Small intestine (tissue), 7 donors: ENCODE measurements at regions not wholly inside any gene's neighbourhood (a gene's known extent, or its start where the extent isn't known, plus 50 kb on each side); places are given as distances from the start of the nearest gene placed in this dataset.

Experiments used
- DNase-seq, 2 donors: peaks; one replicate each; pipeline versions ENCODE4 v3.0.0 to v3.0.0-alpha.2; 2013
- FAIRE-seq: peaks from 2 replicates; lab custom pipeline; 2012; peaks lifted over from hg19 to GRCh38; lab: Jason Lieb, UNC
- H3K27ac ChIP-seq, 3 donors: one replicate each; pipeline ENCODE4 v1.5.1; 2013; ENCODE audit warnings: low read length in 2 of 3, mild to moderate bottlenecking in 2 of 3, control low read depth in 1 of 3, inconsistent platforms in 1 of 3, low read depth in 1 of 3, moderate library complexity in 1 of 3
- H3K27me3 ChIP-seq, 3 donors: one replicate each; pipeline ENCODE4 v1.6.1; 2013; ENCODE audit warnings: low read length in 3 of 3, inconsistent platforms in 1 of 3; ENCODE audit not compliant: control insufficient read depth in 3 of 3, insufficient read depth in 3 of 3
- H3K36me3 ChIP-seq, 3 donors: one replicate each; pipeline ENCODE4 v1.6.1; 2013; ENCODE audit warnings: low read length in 3 of 3, inconsistent platforms in 1 of 3, low read depth in 1 of 3, mild to moderate bottlenecking in 1 of 3, moderate library complexity in 1 of 3; ENCODE audit not compliant: control insufficient read depth in 3 of 3, insufficient read depth in 2 of 3
- H3K4me1 ChIP-seq, 3 donors: one replicate each; pipeline ENCODE4 v1.6.1; 2013; ENCODE audit warnings: low read length in 2 of 3, inconsistent platforms in 1 of 3, low read depth in 1 of 3, mild to moderate bottlenecking in 1 of 3, moderate library complexity in 1 of 3; ENCODE audit not compliant: control insufficient read depth in 3 of 3, insufficient read depth in 2 of 3
- H3K4me3 ChIP-seq, 3 donors: one replicate each; pipeline ENCODE4 v1.5.1; 2013; ENCODE audit warnings: low read length in 3 of 3, control low read depth in 1 of 3, inconsistent platforms in 1 of 3, low read depth in 1 of 3, mild to moderate bottlenecking in 1 of 3, moderate library complexity in 1 of 3
- H3K9me3 ChIP-seq, 2 donors: one replicate each; pipeline ENCODE4 v1.6.1; 2013; ENCODE audit warnings: low read depth in 1 of 2, low read length in 1 of 2; ENCODE audit not compliant: control insufficient read depth in 2 of 2, insufficient read depth in 1 of 2
- WGBS, 3 donors: extraction: QIAGEN DNeasy Blood & Tissue Kit; methylation state at CpG; one replicate each; pipeline ENCODE4 v1.1.7; 2013; 5-methylcytosine and 5-hydroxymethylcytosine counted together
- donor health status: healthy with polysubstance abuse.
- donor health status: control.
- donor health status: control.
- donor health status: Bipolar disorder and iron deficiency.
- donor health status: healthy.

DNA sequence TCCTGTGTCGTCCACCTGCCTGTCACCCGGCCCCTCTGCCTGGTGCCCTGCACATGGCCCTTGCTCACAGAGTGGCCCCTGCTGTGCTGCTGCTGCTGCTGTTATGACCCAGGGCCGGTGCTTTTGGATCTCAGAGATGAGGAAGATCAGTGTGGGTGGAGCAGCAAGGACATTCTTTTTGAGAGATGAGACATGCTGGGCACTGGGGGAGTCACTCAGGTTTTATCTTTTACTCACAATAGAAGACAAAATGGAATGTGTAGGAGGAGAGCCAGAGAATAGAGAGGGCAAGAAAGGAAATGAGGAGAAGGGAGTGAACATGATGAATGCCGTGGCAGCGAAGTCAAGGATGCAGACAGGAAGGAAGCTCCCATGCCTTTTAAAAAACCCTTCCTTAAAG, 611.5 kb upstream of the DPP6 start:
- Histone ChIP-seq H3K27ac (no peak overlapping the region), H3K4me1 (no peaks in the 10 kb centered on the region), H3K4me3 (no peak overlapping the region), H3K36me3 (no peaks in the 10 kb centered on the region), H3K27me3 (no peaks in the 10 kb centered on the region), H3K9me3 (peaks cover 0 to 6% of the 10 kb centered on the region in 2 donors)
- FAIRE-seq (no peak), DNase-seq (no peak)
- WGBS, 3 donors, result 59 to 84% (median 83%) methylated on average over 5 of the region's 5 CpGs

DNA sequence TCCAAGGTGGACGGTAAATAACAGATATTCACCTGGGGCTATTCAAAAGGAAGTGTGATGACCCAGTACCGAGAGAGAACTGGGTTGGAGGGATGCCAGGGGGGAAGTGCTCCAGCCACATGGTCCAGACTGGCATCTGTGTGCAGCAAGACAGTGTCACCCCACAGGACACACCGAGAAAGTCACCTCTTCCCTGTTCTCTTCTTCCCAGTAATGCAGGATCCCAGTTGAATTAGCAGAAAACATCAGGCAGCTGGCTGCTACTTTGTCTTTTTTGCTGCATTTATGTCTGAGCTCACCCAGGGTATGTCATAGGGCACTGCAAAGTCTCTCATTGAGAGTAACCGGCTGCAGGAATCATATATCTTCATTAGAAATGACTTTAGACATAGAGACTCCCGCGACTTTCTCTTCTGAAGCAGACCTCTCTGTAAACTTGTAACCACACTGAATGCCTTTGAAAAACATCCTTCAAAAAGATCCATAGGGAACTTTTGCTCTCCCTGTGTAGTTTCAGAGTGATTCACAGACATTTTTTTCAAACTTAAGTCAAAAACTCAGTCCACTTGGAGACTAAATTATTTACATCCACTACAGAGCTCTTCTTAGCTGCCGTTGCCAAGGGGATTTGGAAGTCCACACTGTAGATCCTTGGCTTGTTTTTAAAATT, 609.0 kb upstream of the DPP6 start:
- FAIRE-seq (no peak), DNase-seq (no peak)
- Histone ChIP-seq H3K27me3 (no peaks in the 10 kb centered on the region), H3K36me3 (no peaks in the 10 kb centered on the region), H3K9me3 (peaks cover 0 to 4% of the 10 kb centered on the region in 2 donors), H3K27ac (no peak overlapping the region), H3K4me1 (no peaks in the 10 kb centered on the region), H3K4me3 (no peak overlapping the region)
- 49 to 73% (median 64%) methylated on average over 7 of the region's 7 CpGs for WGBS, 3 donors

DNA sequence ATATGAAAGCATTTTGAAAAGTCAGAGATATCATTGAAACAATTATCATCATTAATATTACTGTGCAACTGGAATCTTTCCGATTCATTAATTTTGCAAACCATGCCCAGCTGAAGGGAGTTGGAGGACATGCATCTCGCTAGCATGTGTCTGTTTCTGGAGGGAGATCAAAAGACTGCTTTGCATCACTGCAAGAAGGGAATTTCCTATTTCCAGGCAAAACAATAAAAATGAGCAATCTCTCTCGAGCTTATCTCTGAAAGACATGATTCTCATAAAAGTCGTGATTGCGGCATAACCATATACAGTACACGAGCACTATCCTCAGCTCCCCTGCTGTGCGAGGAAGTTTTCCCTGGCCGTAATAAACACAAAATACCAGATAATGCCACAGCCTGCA, 607.6 kb upstream of the DPP6 start:
- WGBS, 3 donors, result 79 to 86% (median 85%) methylated on average over 8 of the region's 8 CpGs
- no peak overlapping the region for H3K4me3 ChIP-seq
- DNase-seq (no peak), FAIRE-seq (no peak)
- H3K9me3 ChIP-seq, result peaks cover 0 to 4% of the 10 kb centered on the region in 2 donors
- H3K4me1 ChIP-seq, result no peaks in the 10 kb centered on the region
- no peaks in the 10 kb centered on the region for H3K36me3 ChIP-seq
- no peaks in the 10 kb centered on the region for H3K27me3 ChIP-seq
- H3K27ac ChIP-seq, result no peak overlapping the region

DNA sequence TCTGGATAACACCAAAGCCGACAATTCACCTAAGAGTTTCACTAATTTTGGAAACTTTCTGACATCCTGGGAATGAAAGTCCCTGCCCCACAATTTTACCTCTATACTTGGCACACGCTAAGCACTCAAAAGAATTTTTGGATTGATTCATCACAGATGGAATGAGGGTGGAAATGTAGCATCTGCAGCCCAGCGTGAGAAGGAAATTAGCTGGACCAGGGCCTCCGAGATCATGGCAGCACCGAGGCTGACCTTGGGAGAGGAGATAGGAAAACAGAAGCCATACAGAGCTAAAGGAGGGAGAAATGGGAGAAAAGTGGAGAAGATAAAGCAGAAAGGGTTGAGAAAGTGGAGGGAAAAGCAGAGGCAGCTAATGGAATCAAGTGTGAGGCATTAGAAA, 606.6 kb upstream of the DPP6 start:
- Histone ChIP-seq H3K27me3 (no peaks in the 10 kb centered on the region), H3K9me3 (no peaks in the 10 kb centered on the region), H3K4me1 (no peaks in the 10 kb centered on the region), H3K4me3 (no peak overlapping the region), H3K27ac (no peak overlapping the region), H3K36me3 (no peaks in the 10 kb centered on the region)
- 81 to 88% (median 82%) methylated on average over 5 of the region's 5 CpGs for WGBS, 3 donors
- DNase-seq, result no peak
- FAIRE-seq, result no peak

DNA sequence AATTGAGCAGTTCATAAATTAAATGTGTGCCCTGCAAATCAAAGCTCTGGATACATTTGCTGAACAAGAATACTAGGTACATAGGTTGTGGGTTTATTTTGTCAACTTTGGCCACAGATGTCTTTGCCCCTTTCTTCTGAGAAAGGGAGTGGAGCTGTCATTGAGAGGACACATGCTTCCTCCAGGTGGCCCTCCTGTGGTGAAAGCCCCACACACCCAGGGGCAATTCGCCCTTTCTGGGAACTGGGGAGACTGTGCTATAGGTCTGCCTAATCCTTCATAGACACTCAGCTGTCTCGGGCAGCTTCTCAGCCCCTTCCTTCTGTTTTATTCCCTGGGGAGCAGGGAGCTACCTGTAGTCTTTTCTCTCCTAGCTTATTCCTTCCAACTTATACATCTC, 605.7 kb upstream of the DPP6 start:
- FAIRE-seq, result no peak
- Histone ChIP-seq H3K36me3 (no peaks in the 10 kb centered on the region), H3K9me3 (no peaks in the 10 kb centered on the region), H3K4me3 (no peak overlapping the region), H3K27ac (no peak overlapping the region), H3K27me3 (no peaks in the 10 kb centered on the region), H3K4me1 (no peaks in the 10 kb centered on the region)
- no peak for DNase-seq
- WGBS, 3 donors, result 34 to 79% (median 63%) methylated on average over 2 of the region's 2 CpGs

DNA sequence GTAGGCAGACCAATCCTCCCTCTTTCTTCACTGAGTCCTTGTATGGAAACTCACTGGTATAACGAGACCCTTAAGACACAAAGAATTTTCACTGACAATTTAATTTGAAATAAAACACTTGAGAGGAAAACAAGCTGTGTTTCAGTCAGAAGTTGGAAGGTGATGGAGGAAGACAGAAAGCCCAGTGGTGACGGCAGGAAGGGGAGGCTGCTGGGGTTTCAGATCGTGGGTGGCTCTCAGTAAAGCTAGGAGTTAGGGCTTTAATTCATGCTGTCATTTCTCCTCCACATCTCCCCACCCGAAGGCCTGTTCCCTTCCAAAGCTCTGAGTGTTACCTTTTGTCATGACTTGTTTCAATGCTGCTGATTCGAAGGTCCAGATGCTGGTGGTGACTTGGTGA, 605.2 kb upstream of the DPP6 start:
- no peaks in the 10 kb centered on the region for H3K9me3 ChIP-seq
- no peak for FAIRE-seq
- H3K4me3 ChIP-seq, result no peak overlapping the region
- no peaks in the 10 kb centered on the region for H3K27me3 ChIP-seq
- H3K27ac ChIP-seq, result no peak overlapping the region
- H3K36me3 ChIP-seq, result no peaks in the 10 kb centered on the region
- WGBS, 3 donors, result 54 to 62% (median 57%) methylated on average over 5 of the region's 5 CpGs
- no peaks in the 10 kb centered on the region for H3K4me1 ChIP-seq
- DNase-seq, result no peak

DNA sequence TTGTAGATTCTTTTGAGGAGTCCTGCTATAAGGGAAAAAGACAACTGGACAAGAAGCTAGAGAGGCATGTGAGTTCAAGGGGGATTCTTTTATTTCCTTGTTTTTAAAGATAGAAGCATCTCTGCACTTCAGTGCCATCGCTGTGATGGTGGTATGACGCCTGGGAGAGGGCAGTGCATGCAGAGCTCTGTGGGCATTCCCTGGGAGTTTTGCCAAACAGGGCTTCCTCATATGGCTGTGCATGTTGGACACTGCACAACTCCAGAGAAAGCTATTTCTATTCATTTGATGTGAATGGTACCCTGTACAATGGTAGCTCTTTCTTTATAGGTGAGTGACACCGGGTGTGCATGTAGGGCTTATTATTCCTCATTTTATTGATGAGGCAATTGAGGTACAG, 599.5 kb upstream of the DPP6 start:
- Histone ChIP-seq H3K4me3 (no peak overlapping the region), H3K27me3 (no peaks in the 10 kb centered on the region), H3K36me3 (no peaks in the 10 kb centered on the region), H3K4me1 (no peaks in the 10 kb centered on the region), H3K9me3 (peaks cover 0 to 5% of the 10 kb centered on the region in 2 donors), H3K27ac (no peak overlapping the region)
- WGBS, 3 donors, result 83 to 89% (median 86%) methylated on average over 3 of the region's 3 CpGs
- FAIRE-seq, result no peak
- no peak for DNase-seq

DNA sequence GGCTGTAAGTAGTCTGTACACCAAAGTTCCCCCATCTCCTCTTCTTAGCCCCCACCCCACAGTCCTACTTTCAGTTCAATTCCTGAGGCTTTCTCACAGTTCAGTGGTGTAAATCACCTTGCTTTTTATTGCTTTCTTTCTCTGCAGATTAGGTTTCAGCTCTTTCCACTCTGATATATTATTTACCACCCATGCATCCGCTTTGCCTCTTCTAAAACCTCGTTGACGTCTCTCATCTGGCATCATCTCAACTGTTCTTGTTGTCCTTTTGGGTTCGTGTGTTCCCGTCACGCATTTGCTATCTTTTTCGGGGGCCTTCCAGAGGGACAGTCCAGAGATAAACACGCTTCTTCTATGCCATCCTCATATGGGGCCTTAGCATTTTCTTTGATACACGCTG, 597.9 kb upstream of the DPP6 start:
- H3K36me3 ChIP-seq, result no peaks in the 10 kb centered on the region
- no peak overlapping the region for H3K27ac ChIP-seq
- DNase-seq (no peak), FAIRE-seq (no peak)
- H3K4me3 ChIP-seq, result no peak overlapping the region
- H3K27me3 ChIP-seq, result no peaks in the 10 kb centered on the region
- peaks cover 0 to 5% of the 10 kb centered on the region in 2 donors for H3K9me3 ChIP-seq
- H3K4me1 ChIP-seq, result no peaks in the 10 kb centered on the region
- 82 to 84% (median 83%) methylated on average over 9 of the region's 9 CpGs for WGBS, 3 donors

DNA sequence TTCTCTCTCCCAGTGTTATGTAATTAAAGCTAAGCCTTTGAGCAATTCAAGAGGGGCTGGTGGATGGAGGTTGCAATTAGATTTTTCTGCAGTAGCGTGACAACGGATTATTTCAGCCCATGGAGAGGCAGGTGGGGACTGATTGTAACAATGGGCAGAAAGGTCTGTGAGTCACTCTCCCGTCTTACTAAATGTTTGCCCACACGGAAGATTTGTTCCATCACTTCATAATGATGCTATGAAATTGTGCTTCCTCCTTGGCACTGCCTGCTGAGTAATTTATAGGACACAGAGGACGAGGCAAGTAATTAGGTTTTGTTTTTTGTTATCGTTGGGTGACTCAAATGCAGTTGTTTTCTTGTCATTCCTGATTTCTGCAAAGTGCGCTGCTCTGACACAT, 594.5 kb upstream of the DPP6 start:
- Histone ChIP-seq H3K27ac (no peak overlapping the region), H3K36me3 (no peaks in the 10 kb centered on the region), H3K4me3 (no peak overlapping the region), H3K4me1 (no peaks in the 10 kb centered on the region), H3K27me3 (no peaks in the 10 kb centered on the region), H3K9me3 (peaks cover 1 to 12% of the 10 kb centered on the region in 2 donors)
- DNase-seq (no peak), FAIRE-seq (no peak)
- WGBS, 3 donors, result 67 to 78% (median 78%) methylated on average over 7 of the region's 7 CpGs
